GM10248 (cell line): ENCODE measurements at regions not wholly inside any gene's neighbourhood (a gene's known extent, or its start where the extent isn't known, plus 50 kb on each side); places are given as distances from the start of the nearest gene placed in this dataset.

Experiments
- CTCF ChIA-PET: fragments of 300-600 bp; sonication (Branson Sonifier 250); formaldehyde crosslinking; extraction: SDS; loops from one replicate; lab custom pipeline; 2021; ENCODE audit warnings: antibody characterized with exemption; lab: Yijun Ruan, JAX
- POLR2A ChIA-PET: fragments of 350-650 bp; sonication (Branson Sonifier 250); formaldehyde crosslinking; extraction: SDS; loops from one replicate; lab custom pipeline; 2020; ENCODE audit warnings: antibody characterized with exemption; lab: Yijun Ruan, JAX
- DNase-seq: peaks from one replicate; pipeline ENCODE4 v3.0.0; 2012; ENCODE audit errors: extremely low spot score
- CTCF ChIP-seq: IDR thresholded peaks from 2 replicates; pipeline ENCODE4 v1.5.1; 2012; ENCODE audit warnings: mild to moderate bottlenecking, low read depth; ENCODE audit errors: extremely low read depth, missing control alignments, control extremely low read depth

- POLR2A ChIA-PET: no interaction called here
- CTCF ChIA-PET: no interaction called here
- TF ChIP-seq CTCF: no peak
- DNase-seq: no peak
Measured at GRCh38 chr4:126081336-126081735, 766.6 kb downstream of the FAT4 start.

GRCh38 chr4:126086041-126086440, 771.3 kb downstream of the FAT4 start:
- ChIA-PET POLR2A (no interaction called here), CTCF (no interaction called here)
- no peak for DNase-seq
- no peak for TF ChIP-seq CTCF

- POLR2A ChIA-PET: no interaction called here
Measured at GRCh38 chr4:126087101-126087500, 772.3 kb downstream of the FAT4 start.

GRCh38 chr4:126097155-126097799, 782.5 kb downstream of the FAT4 start:
- ChIA-PET POLR2A (no interaction called here), CTCF (no interaction called here)
- TF ChIP-seq CTCF: no peak
- no peak for DNase-seq

More at GRCh38 chr4:126087101-126087500, 772.3 kb downstream of the FAT4 start:
- CTCF ChIA-PET: no interaction called here
- TF ChIP-seq CTCF: no peak
- no peak for DNase-seq

- POLR2A ChIA-PET: no interaction called here
- CTCF ChIA-PET: interaction anchor here (1.1 to 1.4 kb wide), 2 partner anchors 14 to 23 kb away, joined by 3 to 4 read pairs; no protein-coding TSS in a partner anchor
- DNase-seq: no peak
- TF ChIP-seq CTCF: no peak
Measured at GRCh38 chr4:126106658-126107057, 791.9 kb downstream of the FAT4 start.

GRCh38 chr4:126109836-126110235, 795.1 kb downstream of the FAT4 start:
- no peak for TF ChIP-seq CTCF
- ChIA-PET CTCF (no interaction called here), POLR2A (no interaction called here)
- no peak for DNase-seq

- POLR2A ChIA-PET: no interaction called here
- CTCF ChIA-PET: no interaction called here
- TF ChIP-seq CTCF: no peak
- no peak for DNase-seq
Measured at GRCh38 chr4:126113058-126113457, 798.3 kb downstream of the FAT4 start.
